GM21390 (cell line): ENCODE measurements at regions not wholly inside any gene's neighbourhood (a gene's known extent, or its start where the extent isn't known, plus 50 kb on each side); places are given as distances from the start of the nearest gene placed in this dataset.

Source experiments
- ATAC-seq: cut with Tn5 transposase; IDR thresholded peaks from one replicate; pipeline ENCODE4 v1.9.1; 2021; ENCODE audit not compliant: unreplicated experiment

- no peak for ATAC-seq
Measured at GRCh38 chr16:86986809-86987487, 330.2 kb downstream of the C16orf95 start.

- ATAC-seq = no peak
Measured at GRCh38 chr16:86987746-86988670, 329.2 kb downstream of the C16orf95 start.

- no peak for ATAC-seq
Measured at GRCh38 chr16:86988920-86989696, 328.1 kb downstream of the C16orf95 start.

- no peak for ATAC-seq
Measured at GRCh38 chr16:86990451-86990850, 326.7 kb downstream of the C16orf95 start.

- no peak for ATAC-seq
Measured at GRCh38 chr16:86991679-86992078, 325.5 kb downstream of the C16orf95 start.

- ATAC-seq = no peak
Measured at GRCh38 chr16:86992587-86992986, 324.6 kb downstream of the C16orf95 start.

- ATAC-seq = no peak
Measured at GRCh38 chr16:86993426-86994110, 323.6 kb downstream of the C16orf95 start.

- ATAC-seq = no peak
Measured at GRCh38 chr16:86994215-86994614, 323.0 kb downstream of the C16orf95 start.

- no peak for ATAC-seq
Measured at GRCh38 chr16:86994651-86995171, 322.5 kb downstream of the C16orf95 start.

GRCh38 chr16:86995456-86995855, 321.7 kb downstream of the C16orf95 start:
- no peak for ATAC-seq

- ATAC-seq = no peak
Measured at GRCh38 chr16:86996081-86996480, 321.1 kb downstream of the C16orf95 start.

GRCh38 chr16:86997058-86997457, 320.1 kb downstream of the C16orf95 start:
- ATAC-seq = no peak

- ATAC-seq = no peak
Measured at GRCh38 chr16:86998196-86999001, 318.8 kb downstream of the C16orf95 start.

- ATAC-seq = no peak
Measured at GRCh38 chr16:87000001-87000400, 317.2 kb downstream of the C16orf95 start.

- ATAC-seq = no peak
Measured at GRCh38 chr16:87002717-87003413, 314.3 kb downstream of the C16orf95 start.

GRCh38 chr16:87003414-87003755, 313.8 kb downstream of the C16orf95 start:
- ATAC-seq = no peak

- no peak for ATAC-seq
Measured at GRCh38 chr16:87006021-87006420, 311.2 kb downstream of the C16orf95 start.

GRCh38 chr16:87006789-87007745, 310.1 kb downstream of the C16orf95 start:
- no peak for ATAC-seq
